ENCODE measurements at regions not wholly inside any gene's neighbourhood (a gene's known extent, or its start where the extent isn't known, plus 50 kb on each side); places are given as distances from the start of the nearest gene placed in this dataset.

DNA sequence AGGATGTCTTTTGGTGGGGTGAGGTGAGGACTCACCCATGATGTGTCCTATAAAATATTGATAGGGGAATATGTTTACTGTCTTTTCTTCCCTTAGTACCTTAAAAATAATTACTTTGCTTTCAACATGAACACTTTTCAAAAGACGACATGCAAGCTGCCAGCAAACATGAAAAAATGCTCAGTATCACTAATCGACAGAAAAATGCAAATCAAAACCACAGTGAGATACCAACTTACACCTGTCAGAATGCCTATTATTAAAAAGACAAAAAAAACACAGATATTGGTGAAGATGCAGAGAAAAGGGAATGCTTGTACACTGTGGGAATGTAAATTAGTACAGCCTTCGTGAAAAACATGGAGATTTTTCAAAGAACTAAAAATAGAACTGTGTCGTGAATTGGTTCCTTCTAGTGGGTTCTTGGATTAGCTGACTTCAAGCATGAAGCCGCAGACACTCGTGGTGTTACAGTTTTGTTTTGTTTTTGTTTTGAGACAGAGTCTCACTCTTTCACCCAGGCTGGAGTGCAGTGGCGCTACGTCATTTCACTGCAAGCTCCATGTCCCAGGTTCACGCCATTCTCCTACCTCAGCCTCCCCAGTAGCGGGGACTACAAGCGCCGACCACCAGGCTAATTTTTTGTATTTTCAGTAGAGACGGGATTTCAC, 160.9 kb downstream of the FGF9 start:
- DNase-seq (ENCODE audit: low read depth, low spot score): no peak
- H3K4me3 ChIP-seq (ENCODE audit: low read depth, low read length): no peak overlapping the region
- ChIA-PET CTCF (no interaction called here), POLR2A (no interaction called here)
- H3K27ac ChIP-seq (ENCODE audit: low read depth, low read length): no peak overlapping the region
- TF ChIP-seq CTCF (IDR thresholded peaks at IDR 0.05; ENCODE audit: low read depth, low read length): no peak
- H3K9me3 ChIP-seq (ENCODE audit: control insufficient read depth, insufficient read depth, low read length): no peaks in the 10 kb centered on the region; the same call in 1 of the 2 replicates
- no peaks in the 10 kb centered on the region for H3K27me3 ChIP-seq (ENCODE audit: control insufficient read depth, insufficient read depth, low read length)

- Histone ChIP-seq H3K27me3 (ENCODE audit: control insufficient read depth, insufficient read depth, low read length) (no peaks in the 10 kb centered on the region), H3K27ac (ENCODE audit: low read depth, low read length) (no peak overlapping the region), H3K9me3 (ENCODE audit: control insufficient read depth, insufficient read depth, low read length) (no peaks in the 10 kb centered on the region; the same call in 1 of the 2 replicates), H3K4me3 (ENCODE audit: low read depth, low read length) (no peak overlapping the region)
- ChIA-PET POLR2A (no interaction called here), CTCF (no interaction called here)
- TF ChIP-seq CTCF (IDR thresholded peaks at IDR 0.05; ENCODE audit: low read depth, low read length): no peak
- DNase-seq (ENCODE audit: low read depth, low spot score): no peak
Measured at GRCh38 chr13:21833921-21834320, 163.0 kb downstream of the FGF9 start.

- Histone ChIP-seq H3K27me3 (ENCODE audit: control insufficient read depth, insufficient read depth, low read length) (no peaks in the 10 kb centered on the region), H3K4me3 (ENCODE audit: low read depth, low read length) (no peak overlapping the region), H3K9me3 (ENCODE audit: control insufficient read depth, insufficient read depth, low read length) (no peaks in the 10 kb centered on the region; the same call in 1 of the 2 replicates), H3K27ac (ENCODE audit: low read depth, low read length) (no peak overlapping the region)
- POLR2A ChIA-PET: no interaction called here
- TF ChIP-seq CTCF (IDR thresholded peaks at IDR 0.05; ENCODE audit: low read depth, low read length): no peak
- CTCF ChIA-PET: no interaction called here
- DNase-seq (ENCODE audit: low read depth, low spot score): no peak
Measured at GRCh38 chr13:21834521-21834920, 163.6 kb downstream of the FGF9 start.

DNA sequence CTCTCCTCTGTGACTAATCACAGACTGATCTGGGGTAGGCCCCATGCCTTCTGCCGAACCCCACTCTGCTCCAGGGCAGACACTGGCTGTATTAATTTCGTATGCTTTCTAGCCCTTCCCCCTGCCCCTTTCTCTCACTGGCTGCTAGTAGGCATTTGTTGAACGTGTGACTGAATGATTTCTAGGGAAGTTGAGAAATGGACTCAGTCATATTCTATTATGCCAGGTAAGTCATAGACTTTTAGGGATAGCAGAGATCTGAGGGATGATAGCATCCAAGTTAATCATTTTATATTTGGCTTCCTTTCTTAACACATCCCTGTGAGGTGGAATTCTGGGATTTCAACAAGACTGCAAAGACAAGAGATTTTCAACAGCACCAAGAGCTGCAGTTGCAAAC, 166.4 kb downstream of the FGF9 start:
- Histone ChIP-seq H3K27ac (ENCODE audit: low read depth, low read length) (no peak overlapping the region), H3K9me3 (ENCODE audit: control insufficient read depth, insufficient read depth, low read length) (no peaks in the 10 kb centered on the region), H3K27me3 (ENCODE audit: control insufficient read depth, insufficient read depth, low read length) (no peaks in the 10 kb centered on the region), H3K4me3 (ENCODE audit: low read depth, low read length) (no peak overlapping the region)
- TF ChIP-seq CTCF (IDR thresholded peaks at IDR 0.05; ENCODE audit: low read depth, low read length): no peak
- ChIA-PET CTCF (no interaction called here), POLR2A (no interaction called here)
- no peak for DNase-seq (ENCODE audit: low read depth, low spot score)

DNA sequence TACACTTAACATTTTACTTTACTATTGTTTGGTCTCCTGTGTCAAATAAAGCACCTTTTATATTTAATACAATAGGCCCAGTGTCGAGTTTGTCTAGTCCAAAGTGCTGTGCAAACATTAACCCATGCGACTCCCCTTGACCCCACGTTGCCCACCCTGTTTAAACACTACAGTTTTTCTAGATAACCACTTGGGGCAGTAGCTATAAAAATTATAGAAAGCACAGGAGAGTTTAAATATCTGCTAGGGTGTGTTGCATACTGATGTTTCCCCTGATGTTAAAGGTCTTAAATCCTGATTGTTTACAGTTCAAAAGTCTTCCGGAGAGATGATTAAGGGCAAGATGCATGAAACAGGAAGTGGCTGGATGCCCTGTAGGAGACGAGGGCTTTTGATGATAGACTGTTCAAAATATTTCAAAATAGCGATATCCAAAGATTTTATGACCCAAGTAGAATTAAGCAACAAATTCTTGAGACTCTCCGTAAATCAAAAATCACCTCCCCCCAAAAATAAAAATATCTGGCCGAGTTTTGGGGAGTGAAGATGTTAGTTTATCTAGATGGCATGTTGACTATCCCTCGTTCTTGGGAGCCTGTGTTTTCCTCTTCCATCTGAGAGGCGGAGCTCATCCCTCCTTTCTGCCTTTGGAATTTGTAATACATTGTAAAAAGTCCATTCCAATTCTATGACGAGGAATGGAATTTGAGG, 167.1 kb downstream of the FGF9 start:
- 0 out of 2 replicates have a peak, but pooled peaks have one; percentile 15 for TF ChIP-seq CTCF (IDR thresholded peaks at IDR 0.05; ENCODE audit: low read depth, low read length)
- no peaks in the 10 kb centered on the region for H3K27me3 ChIP-seq (ENCODE audit: control insufficient read depth, insufficient read depth, low read length)
- no peaks in the 10 kb centered on the region; the same call in 1 of the 2 replicates for H3K9me3 ChIP-seq (ENCODE audit: control insufficient read depth, insufficient read depth, low read length)
- ChIA-PET CTCF (interaction anchor here (1.1 kb wide), 1 partner anchor 197 kb away, joined by 3 read pairs; no protein-coding TSS in a partner anchor), POLR2A (no interaction called here)
- no peak overlapping the region for H3K27ac ChIP-seq (ENCODE audit: low read depth, low read length)
- no peak for DNase-seq (ENCODE audit: low read depth, low spot score)
- H3K4me3 ChIP-seq (ENCODE audit: low read depth, low read length): no peak overlapping the region

Measured in AG04450 (cell line).